HepG2 (cell line): ENCODE measurements at regions not wholly inside any gene's neighbourhood (a gene's known extent, or its start where the extent isn't known, plus 50 kb on each side); places are given as distances from the start of the nearest gene placed in this dataset.

Experiments used
- ATAC-seq: fragments of 200-7000 bp; cut with Tn5 transposase; 3 replicates; pipeline ENCODE4 v1.9.1; 2020; ENCODE audit warnings: mild to moderate bottlenecking, moderate library complexity
- BruUV-seq: library from RNA; stranded (reverse); fragments of 400-500 nt; replicated peaks from 2 replicates; lab custom pipeline; 2021; lab: Mats Ljungman, UMichigan
- CTCF ChIA-PET: fragments of 300-600 bp; formaldehyde crosslinking; extraction: SDS; loops from one replicate; lab custom pipeline; 2021; ENCODE audit warnings: low total read pairs, inconsistent platforms, low intra/inter-chr PET ratio; lab: Yijun Ruan, JAX
- POLR2A ChIA-PET: fragments of 350-600 bp; sonication (Branson Sonifier 250); formaldehyde crosslinking; loops from one replicate; lab custom pipeline; 2020; ENCODE audit warnings: antibody characterized with exemption, inconsistent platforms; lab: Yijun Ruan, JAX
- DNase-seq: peaks from one replicate; pipeline ENCODE4 v3.0.0-alpha.2; 2015; ENCODE audit warnings: low spot score
- FAIRE-seq: peaks from 3 replicates; lab custom pipeline; 2011; peaks lifted over from hg19 to GRCh38; lab: Jason Lieb, UNC
- H2AFZ ChIP-seq: one replicate; pipeline ENCODE4 v1.6.1; 2011; ENCODE audit warnings: low read length, inconsistent platforms
- H3K27ac ChIP-seq: fragments of 300-600 bp; 3 replicates; pipeline ENCODE4 v1.8.0; 2011; ENCODE audit warnings: mixed run types, mild to moderate bottlenecking, mixed read lengths, low read length, inconsistent platforms; ENCODE audit not compliant: insufficient read depth; ENCODE audit errors: extremely low read length
- H3K27me3 ChIP-seq, 2 experiments: fragments of 200-600 bp in 1 of 2; 2 replicates in 1 of 2; 3 replicates in 1 of 2; pipeline versions ENCODE4 v1.6.0 to v1.8.0; 2011; ENCODE audit warnings: low read length in 2 of 2, mild to moderate bottlenecking in 2 of 2, moderate library complexity in 2 of 2, inconsistent platforms in 1 of 2; ENCODE audit not compliant: insufficient read depth in 2 of 2, control insufficient read depth in 1 of 2
- H3K36me3 ChIP-seq, 2 experiments: fragments of 200-600 bp in 1 of 2; replicated peaks in 1 of 2; 2 replicates in 1 of 2; 3 replicates in 1 of 2; pipeline versions ENCODE4 v1.5.1 to v1.8.0; 2011; ENCODE audit warnings: low read length in 2 of 2, inconsistent platforms in 1 of 2; ENCODE audit not compliant: insufficient read depth in 2 of 2, control insufficient read depth in 1 of 2
- H3K4me1 ChIP-seq: 2 replicates; pipeline ENCODE4 v1.5.1; 2012; ENCODE audit warnings: low read length, inconsistent platforms; ENCODE audit not compliant: insufficient read depth
- H3K4me2 ChIP-seq: 2 replicates; pipeline ENCODE4 v1.6.0; 2011; ENCODE audit warnings: low read depth, low read length, inconsistent platforms
- H3K4me3 ChIP-seq, 3 experiments: fragments of 200-600 bp in 1 of 3; sonication (generic), shearing (Covaris generic) in 1 of 3; replicated peaks in 1 of 3; 2 replicates each; pipeline ENCODE4 v1.5.1; 2011 to 2016; ENCODE audit warnings: low read length in 3 of 3, inconsistent platforms in 2 of 3, low read depth in 2 of 3, mild to moderate bottlenecking in 2 of 3, control low read depth in 1 of 3, mixed read lengths in 1 of 3; ENCODE audit not compliant: insufficient read depth in 1 of 3
- H3K79me2 ChIP-seq: one replicate; pipeline ENCODE4 v1.6.1; 2011; ENCODE audit warnings: low read length, inconsistent platforms; ENCODE audit not compliant: insufficient read depth
- H3K9ac ChIP-seq: 2 replicates; pipeline ENCODE4 v1.6.0; 2011; ENCODE audit warnings: mild to moderate bottlenecking, low read depth, low read length, inconsistent platforms; ENCODE audit not compliant: insufficient read depth
- H3K9me3 ChIP-seq: 2 replicates; pipeline ENCODE4 v1.5.1; 2012; ENCODE audit warnings: mild to moderate bottlenecking, low read length
- H4K20me1 ChIP-seq: 2 replicates; pipeline ENCODE4 v1.6.0; 2011; ENCODE audit warnings: inconsistent platforms, mild to moderate bottlenecking, low read length, moderate library complexity; ENCODE audit not compliant: insufficient read depth
- HOXA3 ChIP-seq: sonication (generic); formaldehyde crosslinking; IDR thresholded peaks from 2 replicates; pipeline ENCODE4 v1.5.0; 2020; ENCODE audit warnings: missing genetic modification reagents
- MAFF ChIP-seq: IDR thresholded peaks from 2 replicates; pipeline ENCODE4 v1.6.1; 2011; ENCODE audit warnings: low read depth, low read length, improper control_type of control experiment
- MAFK ChIP-seq, 2 experiments: IDR thresholded peaks in 1 of 2; conservative IDR thresholded peaks in 1 of 2; 2 replicates each; pipeline ENCODE4 v1.6.1; 2011; ENCODE audit warnings: improper control_type of control experiment in 2 of 2, low read length in 2 of 2
- NR2F2 ChIP-seq: IDR thresholded peaks from 2 replicates; pipeline ENCODE4 v1.6.1; 2012; ENCODE audit warnings: low read depth, inconsistent platforms, borderline replicate concordance
- NR3C1 ChIP-seq: sonication (generic); formaldehyde crosslinking; IDR thresholded peaks from 2 replicates; pipeline ENCODE4 v1.4.0; 2020; ENCODE audit warnings: missing genetic modification reagents
- RBAK ChIP-seq: sonication (generic); formaldehyde crosslinking; IDR thresholded peaks from 2 replicates; pipeline ENCODE4 v1.5.1; 2020; ENCODE audit warnings: mild to moderate bottlenecking, missing genetic modification reagents
- SOX13 ChIP-seq, 3 experiments: fragments of 450-650 bp in 1 of 3; sonication (generic) in 1 of 3; formaldehyde crosslinking in 1 of 3; IDR thresholded peaks in 2 of 3; conservative IDR thresholded peaks in 1 of 3; 2 replicates each; pipeline versions ENCODE4 v1.5.0 to v1.6.1; 2016 to 2020; ENCODE audit warnings: antibody characterized with exemption in 1 of 3, mild to moderate bottlenecking in 1 of 3, missing compliant biosample characterization in 1 of 3, missing genetic modification reagents in 1 of 3, moderate library complexity in 1 of 3
- TCF7 ChIP-seq: sonication (generic); IDR thresholded peaks from 2 replicates; pipeline ENCODE4 v1.6.1; 2016; ENCODE audit warnings: antibody characterized with exemption, low read depth
- TFAP4 ChIP-seq: sonication (generic); IDR thresholded peaks from 2 replicates; pipeline ENCODE4 v1.6.1; 2016; ENCODE audit warnings: low read depth, borderline replicate concordance
- TOE1 ChIP-seq: sonication (generic); formaldehyde crosslinking; IDR thresholded peaks from 2 replicates; pipeline ENCODE4 v1.4.0; 2020; ENCODE audit warnings: mild to moderate bottlenecking, missing genetic modification reagents
- XRCC5 ChIP-seq: fragments of 200-400 bp; formaldehyde crosslinking; optimal IDR thresholded peaks from 2 replicates; pipeline ENCODE3; 2017; ENCODE audit warnings: mild to moderate bottlenecking, low read length
- ZFP41 ChIP-seq: sonication (generic); formaldehyde crosslinking; IDR thresholded peaks from 2 replicates; pipeline ENCODE4 v1.4.0; 2020; ENCODE audit warnings: mild to moderate bottlenecking, missing genetic modification reagents, borderline replicate concordance
- ZFP91 ChIP-seq: sonication (generic); formaldehyde crosslinking; IDR thresholded peaks from 2 replicates; pipeline ENCODE4 v1.9.0; 2022; ENCODE audit warnings: missing genetic modification reagents, mild to moderate bottlenecking, borderline replicate concordance
- ZNF256 ChIP-seq: sonication (generic); formaldehyde crosslinking; conservative IDR thresholded peaks from 2 replicates; pipeline ENCODE4 v1.4.0; 2020; ENCODE audit warnings: missing genetic modification reagents
- ZNF337 ChIP-seq: sonication (generic); formaldehyde crosslinking; IDR thresholded peaks from 2 replicates; pipeline ENCODE4 v1.5.1; 2020; ENCODE audit warnings: missing genetic modification reagents, low read depth, mild to moderate bottlenecking, borderline replicate concordance
- ZNF512B ChIP-seq: sonication (generic); formaldehyde crosslinking; IDR thresholded peaks from 2 replicates; pipeline ENCODE4 v1.5.1; 2020; ENCODE audit warnings: missing genetic modification reagents, mild to moderate bottlenecking, borderline replicate concordance
- ZNF557 ChIP-seq: sonication (generic); formaldehyde crosslinking; IDR thresholded peaks from 2 replicates; pipeline ENCODE4 v1.4.0; 2020; ENCODE audit warnings: missing genetic modification reagents
- ZSCAN21 ChIP-seq: sonication (generic); formaldehyde crosslinking; IDR thresholded peaks from 2 replicates; pipeline ENCODE4 v1.8.0; 2022; ENCODE audit warnings: mild to moderate bottlenecking, missing genetic modification reagents, moderate library complexity, borderline replicate concordance
- WGBS: methylation state at CpG from one replicate; pipeline ENCODE4 v1.1.6; 2017; ENCODE audit warnings: low lambda C conversion rate; 5-methylcytosine and 5-hydroxymethylcytosine counted together
- in situ Hi-C: cut with HindIII; loops from 2 replicates; pipeline ENCODE4 v1.10.0; 2017; ENCODE audit warnings: low pct_unique_long_range_greater_than_20kb; ENCODE audit not compliant: extremely low pct_ligation_motif_present
- intact Hi-C: fragments of 100-400 bp; cut with micrococcal nuclease; formaldehyde crosslinking; loops from one replicate; pipeline ENCODE4 v1.10.0; 2022; ENCODE audit not compliant: unreplicated experiment

GRCh38 chr2:107657049-107657448 is 169.6 kb upstream of the RGPD4 start:
- ChIA-PET CTCF (no interaction called here), POLR2A (no interaction called here)
- FAIRE-seq, result no peak
- BruUV-seq, result no TSS peak
- Histone ChIP-seq H3K9me3 (peaks cover 53% of the 10 kb centered on the region; the same call in 1 of the 2 replicates), H3K27ac (no peak overlapping the region), H3K36me3 (no peaks in the 10 kb centered on the region), H2AFZ (no peak overlapping the region), H4K20me1 (no peaks in the 10 kb centered on the region), H3K4me1 (no peaks in the 10 kb centered on the region), H3K9ac (no peak overlapping the region), H3K4me2 (no peak overlapping the region), H3K79me2 (no peaks in the 10 kb centered on the region), H3K27me3 (no peaks in the 10 kb centered on the region), H3K4me3 (no peak overlapping the region)
- intact Hi-C loops, result no loop called here
- 22% methylated on average over 3 of the region's 3 CpGs for WGBS
- DNase-seq, result no peak
- in situ Hi-C loops, result no loop called here
- TF ChIP-seq TCF7 (no peak), NR2F2 (no peak), ZSCAN21 (CRISPR knock-in tag) (no peak), HOXA3 (CRISPR knock-in tag) (no peak), NR3C1 (CRISPR knock-in tag) (no peak), TFAP4 (no peak), ZNF256 (CRISPR knock-in tag) (no peak), RBAK (CRISPR knock-in tag) (no peak), MAFK (conservative IDR thresholded peaks at IDR 0.05 in 1 of 2, IDR thresholded peaks at IDR 0.05 in 1 of 2; ENCODE audit: low read length in 2 of 2) (peak; percentile 55 to 62), SOX13 (IDR thresholded peaks at IDR 0.05) (no peak), SOX13 (CRISPR knock-in tag; conservative IDR thresholded peaks at IDR 0.05 in 1 of 2, IDR thresholded peaks at IDR 0.05 in 1 of 2) (no peak), ZNF557 (CRISPR knock-in tag) (no peak), XRCC5 (no peak), ZNF512B (CRISPR knock-in tag) (no peak), MAFF (peak; percentile 40; the same call in 1 of the 2 replicates), ZNF337 (CRISPR knock-in tag) (no peak), ZFP91 (CRISPR knock-in tag) (no peak), TOE1 (CRISPR knock-in tag) (no peak), ZFP41 (CRISPR knock-in tag) (no peak)
- ATAC-seq, result no peak
